Kidney (tissue), 13 donors: ENCODE measurements at regions not wholly inside any gene's neighbourhood (a gene's known extent, or its start where the extent isn't known, plus 50 kb on each side); places are given as distances from the start of the nearest gene placed in this dataset.
"Not testable (repeated sequence)": the region's sequence is repeated elsewhere in the genome, so short reads cannot be mapped to it uniquely, and the experiment has no call there.

Source experiments
- DNase-seq, 5 donors: peaks; one replicate each; pipeline ENCODE4 v3.0.0-alpha.2; 2013 to 2020
- FAIRE-seq: peaks from 2 replicates; lab custom pipeline; 2012; peaks lifted over from hg19 to GRCh38; lab: Jason Lieb, UNC
- H3K27ac ChIP-seq, 2 donors: one replicate each; pipeline ENCODE4 v1.7.0; 2013; ENCODE audit warnings: low read depth in 2 of 2, low read length in 2 of 2, inconsistent platforms in 1 of 2
- H3K27me3 ChIP-seq: one replicate; pipeline ENCODE4 v1.7.1; 2013; ENCODE audit warnings: low read length, inconsistent platforms; ENCODE audit not compliant: control insufficient read depth, insufficient read depth
- H3K36me3 ChIP-seq, 3 donors: one replicate each; pipeline versions ENCODE4 v1.7.0 to v1.7.1; 2013; ENCODE audit warnings: low read length in 3 of 3, control low read depth in 1 of 3, inconsistent platforms in 1 of 3; ENCODE audit not compliant: insufficient read depth in 3 of 3, control insufficient read depth in 2 of 3
- H3K4me1 ChIP-seq, 3 donors: one replicate each; pipeline versions ENCODE4 v1.7.0 to v1.7.1; 2013; ENCODE audit warnings: low read length in 3 of 3, inconsistent platforms in 1 of 3, low read depth in 1 of 3; ENCODE audit not compliant: control insufficient read depth in 2 of 3, insufficient read depth in 2 of 3
- H3K4me3 ChIP-seq, 3 donors: one replicate each; pipeline versions ENCODE4 v1.7.0 to v1.8.1; 2013; ENCODE audit warnings: low read length in 3 of 3, control low read depth in 1 of 3, inconsistent platforms in 1 of 3
- H3K9ac ChIP-seq, 3 donors: one replicate each; pipeline versions ENCODE4 v1.7.0 to v1.7.1; 2013; ENCODE audit warnings: low read length in 3 of 3, control low read depth in 1 of 3, inconsistent platforms in 1 of 3
- H3K9me3 ChIP-seq, 3 donors: one replicate each; pipeline versions ENCODE4 v1.7.0 to v1.7.1; 2013; ENCODE audit warnings: low read length in 3 of 3, control low read depth in 1 of 3, inconsistent platforms in 1 of 3; ENCODE audit not compliant: control insufficient read depth in 2 of 3, insufficient read depth in 1 of 3
- intact Hi-C: fragments of 100-400 bp; cut with DNase I; formaldehyde crosslinking; loops from one replicate; pipeline ENCODE4 v1.11.1; 2022
- TF ChIP-seq, protein P1 (sequence below): IDR thresholded peaks from 3 replicates; pipeline ENCODE4 v1.5.1; 2012; ENCODE audit warnings: mild to moderate bottlenecking, moderate library complexity, borderline replicate concordance; ENCODE audit not compliant: insufficient read depth; ENCODE audit errors: extremely low read depth
- donor health status: control.
- donor health status: control.
- donor health status: control.
- donor health status: control.
- donor health status: control.
- donor health status: DM: yes; HTN: yes; CAD: no.
- donor health status: Normal renal cell carcinoma (clear cell type).

DNA sequence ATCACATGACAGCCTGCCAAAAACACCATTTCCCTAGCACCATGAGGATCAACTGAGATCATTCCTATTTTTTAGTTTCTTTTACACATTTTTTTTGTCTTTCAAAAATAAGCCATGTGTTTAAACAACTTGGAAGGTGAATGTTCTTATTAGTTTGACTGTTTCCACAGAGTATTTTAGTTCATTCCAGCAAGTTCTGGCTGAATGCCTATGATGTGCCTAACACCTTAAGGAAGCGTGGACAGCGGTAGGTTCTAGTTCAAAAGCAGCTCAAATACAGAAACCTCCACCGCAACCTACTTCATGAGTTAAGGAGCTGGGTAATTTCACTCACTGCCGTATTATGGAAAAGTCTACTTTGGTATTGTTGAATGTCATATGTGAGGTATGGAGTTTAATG, 101.3 kb upstream of the ADAMTS9 start:
- Histone ChIP-seq H3K9me3 (peaks cover 0 to 8% (median 0%) of the 10 kb centered on the region in 3 donors), H3K4me1 (no peaks in the 10 kb centered on the region), H3K27ac (no peak overlapping the region), H3K36me3 (no peaks in the 10 kb centered on the region), H3K4me3 (no peak overlapping the region), H3K27me3 (no peaks in the 10 kb centered on the region), H3K9ac (no peak overlapping the region)
- DNase-seq (no peak), FAIRE-seq (no peak)
- intact Hi-C loops, result no loop called here
- TF ChIP-seq, protein P1, sequence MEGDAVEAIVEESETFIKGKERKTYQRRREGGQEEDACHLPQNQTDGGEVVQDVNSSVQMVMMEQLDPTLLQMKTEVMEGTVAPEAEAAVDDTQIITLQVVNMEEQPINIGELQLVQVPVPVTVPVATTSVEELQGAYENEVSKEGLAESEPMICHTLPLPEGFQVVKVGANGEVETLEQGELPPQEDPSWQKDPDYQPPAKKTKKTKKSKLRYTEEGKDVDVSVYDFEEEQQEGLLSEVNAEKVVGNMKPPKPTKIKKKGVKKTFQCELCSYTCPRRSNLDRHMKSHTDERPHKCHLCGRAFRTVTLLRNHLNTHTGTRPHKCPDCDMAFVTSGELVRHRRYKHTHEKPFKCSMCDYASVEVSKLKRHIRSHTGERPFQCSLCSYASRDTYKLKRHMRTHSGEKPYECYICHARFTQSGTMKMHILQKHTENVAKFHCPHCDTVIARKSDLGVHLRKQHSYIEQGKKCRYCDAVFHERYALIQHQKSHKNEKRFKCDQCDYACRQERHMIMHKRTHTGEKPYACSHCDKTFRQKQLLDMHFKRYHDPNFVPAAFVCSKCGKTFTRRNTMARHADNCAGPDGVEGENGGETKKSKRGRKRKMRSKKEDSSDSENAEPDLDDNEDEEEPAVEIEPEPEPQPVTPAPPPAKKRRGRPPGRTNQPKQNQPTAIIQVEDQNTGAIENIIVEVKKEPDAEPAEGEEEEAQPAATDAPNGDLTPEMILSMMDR, result no peak

DNA sequence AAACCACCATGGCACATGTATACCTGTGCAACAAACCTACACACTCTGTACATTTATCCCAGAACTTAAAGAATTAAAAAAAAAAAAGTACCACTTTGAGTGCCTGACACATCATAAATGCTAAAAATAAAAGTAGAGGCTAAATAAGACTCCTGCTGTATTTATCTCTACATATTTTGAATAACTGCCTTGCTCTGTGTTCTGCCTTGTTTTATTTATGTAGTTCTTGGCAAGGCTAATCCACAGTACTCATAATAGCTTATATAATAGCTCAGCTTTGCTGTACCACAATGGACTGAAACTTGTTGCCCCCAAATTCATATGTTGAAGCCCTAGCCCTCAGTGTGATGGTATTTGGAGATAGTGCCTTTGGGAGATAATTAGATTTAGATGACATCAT, 95.4 kb upstream of the ADAMTS9 start:
- no peak overlapping the region for H3K9ac ChIP-seq
- H3K27ac ChIP-seq, result no peak overlapping the region
- DNase-seq, result no peak
- H3K4me3 ChIP-seq, result no peak overlapping the region
- FAIRE-seq, result no peak
- H3K27me3 ChIP-seq, result no peaks in the 10 kb centered on the region
- no peaks in the 10 kb centered on the region for H3K36me3 ChIP-seq
- intact Hi-C loops, result no loop called here
- H3K4me1 ChIP-seq, result no peaks in the 10 kb centered on the region
- TF ChIP-seq, protein P1, result no peak
- H3K9me3 ChIP-seq, result peaks cover 0 to 8% (median 0%) of the 10 kb centered on the region in 3 donors

DNA sequence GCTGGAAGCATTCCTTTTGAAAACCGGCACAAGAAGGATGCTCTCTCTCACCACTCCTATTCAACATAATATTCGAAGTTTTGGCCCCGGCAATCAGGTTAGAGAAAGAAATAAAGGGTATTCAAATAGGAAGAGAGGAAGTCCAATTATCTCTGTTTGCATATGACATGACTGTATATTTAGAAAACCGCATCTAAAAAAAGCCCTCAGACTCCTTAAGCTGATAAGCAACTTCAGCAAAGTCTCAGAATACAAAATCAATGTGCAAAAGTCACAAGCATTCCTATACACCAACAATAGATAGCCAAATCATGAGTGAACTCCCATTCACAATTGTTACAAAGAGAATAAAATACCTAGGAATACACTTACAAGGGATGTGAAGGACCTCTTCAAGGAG, 93.1 kb upstream of the ADAMTS9 start:
- H3K27me3 ChIP-seq, H3K4me1 ChIP-seq, intact Hi-C loops, H3K27ac ChIP-seq, H3K36me3 ChIP-seq, FAIRE-seq, H3K9ac ChIP-seq, H3K9me3 ChIP-seq, H3K4me3 ChIP-seq, DNase-seq: not testable (repeated sequence)

DNA sequence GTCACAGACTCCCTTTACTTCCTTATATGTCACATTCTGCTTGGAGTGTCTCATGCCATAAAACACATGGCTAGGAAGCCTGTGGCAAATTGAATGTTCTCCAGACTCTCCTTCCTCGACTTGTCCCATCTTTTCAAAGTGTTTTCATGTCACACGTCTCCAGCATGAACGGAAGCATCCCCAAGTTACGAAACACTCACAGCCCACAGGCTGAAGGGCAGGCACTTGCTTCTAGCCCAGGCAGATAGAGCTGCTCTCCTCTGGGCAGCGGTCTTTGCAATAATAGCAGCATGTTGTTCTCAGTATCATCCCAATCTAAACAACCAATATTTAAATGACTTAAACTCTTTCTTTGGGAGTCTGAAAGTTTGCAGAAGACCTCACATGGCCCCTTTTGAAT, 85.3 kb upstream of the ADAMTS9 start:
- Histone ChIP-seq H3K27me3 (no peaks in the 10 kb centered on the region), H3K36me3 (no peaks in the 10 kb centered on the region), H3K27ac (no peak overlapping the region), H3K9me3 (no peaks in the 10 kb centered on the region), H3K4me3 (no peak overlapping the region), H3K9ac (no peak overlapping the region), H3K4me1 (no peaks in the 10 kb centered on the region)
- intact Hi-C loops, result no loop called here
- no peak for FAIRE-seq
- DNase-seq, result no peak
- TF ChIP-seq, protein P1, result no peak
